CD14-positive monocyte (primary cell): ENCODE measurements at regions not wholly inside any gene's neighbourhood (a gene's known extent, or its start where the extent isn't known, plus 50 kb on each side); places are given as distances from the start of the nearest gene placed in this dataset.

ENCODE experiments used
- DNase-seq, 3 donors: peaks; one replicate each; pipeline ENCODE4 v3.0.0-alpha.2; 2011 to 2022
- H2AFZ ChIP-seq: 2 replicates; pipeline ENCODE4 v1.6.0; 2012; ENCODE audit warnings: mild to moderate bottlenecking, low read depth, low read length, inconsistent platforms; ENCODE audit not compliant: insufficient read depth, poor library complexity, severe bottlenecking
- H3K27ac ChIP-seq, 2 donors: 1 replicate in 1 of 2; 2 replicates in 1 of 2; pipeline ENCODE4 v1.5.1; 2012 to 2013; ENCODE audit warnings: low read length in 2 of 2, control low read depth in 1 of 2, inconsistent platforms in 1 of 2, low read depth in 1 of 2, mild to moderate bottlenecking in 1 of 2
- H3K27me3 ChIP-seq, 2 donors: one replicate each; pipeline versions ENCODE4 v1.6.0 to v1.6.1; 2011 to 2013; ENCODE audit warnings: low read length in 2 of 2; ENCODE audit not compliant: control insufficient read depth in 2 of 2, insufficient read depth in 2 of 2
- H3K36me3 ChIP-seq, 2 donors: replicated peaks in 1 of 2; 1 replicate in 1 of 2; 2 replicates in 1 of 2; pipeline versions ENCODE4 v1.5.1 to v1.6.1; 2012 to 2013; ENCODE audit warnings: low read length in 2 of 2, control low read depth in 1 of 2, inconsistent platforms in 1 of 2, mild to moderate bottlenecking in 1 of 2; ENCODE audit not compliant: insufficient read depth in 2 of 2, control insufficient read depth in 1 of 2
- H3K4me1 ChIP-seq, 2 donors: 1 replicate in 1 of 2; 2 replicates in 1 of 2; pipeline versions ENCODE4 v1.5.1 to v1.6.1; 2012 to 2013; ENCODE audit warnings: low read length in 2 of 2, control low read depth in 1 of 2, inconsistent platforms in 1 of 2, mild to moderate bottlenecking in 1 of 2, moderate library complexity in 1 of 2; ENCODE audit not compliant: insufficient read depth in 2 of 2, control insufficient read depth in 1 of 2
- H3K4me2 ChIP-seq: replicated peaks from 2 replicates; pipeline ENCODE3; 2012; ENCODE audit warnings: low read length, moderate library complexity, mild to moderate bottlenecking; ENCODE audit not compliant: poor library complexity, severe bottlenecking; ENCODE audit errors: extremely low read depth
- H3K4me3 ChIP-seq, 3 experiments: fragments of 200-600 bp in 1 of 3; sonication (generic) in 1 of 3; replicated peaks in 1 of 3; 1 replicate in 2 of 3; 2 replicates in 1 of 3; pipeline ENCODE4 v1.5.1; 2011 to 2013; ENCODE audit warnings: low read length in 3 of 3, mild to moderate bottlenecking in 3 of 3, control low read depth in 2 of 3, low read depth in 2 of 3, inconsistent platforms in 1 of 3, moderate library complexity in 1 of 3
- H3K79me2 ChIP-seq: 2 replicates; pipeline ENCODE4 v1.6.0; 2012; ENCODE audit warnings: mild to moderate bottlenecking, control low read depth, inconsistent platforms, low read length, moderate library complexity; ENCODE audit not compliant: insufficient read depth
- H3K9ac ChIP-seq: 2 replicates; pipeline ENCODE4 v1.6.0; 2017; ENCODE audit warnings: low read length, mild to moderate bottlenecking; ENCODE audit not compliant: insufficient read depth, poor library complexity, severe bottlenecking
- H3K9me3 ChIP-seq, 2 donors: replicated peaks in 1 of 2; 1 replicate in 1 of 2; 2 replicates in 1 of 2; pipeline versions ENCODE4 v1.5.1 to v1.6.1; 2012 to 2013; ENCODE audit warnings: low read length in 2 of 2, control low read depth in 1 of 2; ENCODE audit not compliant: control insufficient read depth in 1 of 2, insufficient read depth in 1 of 2
- H4K20me1 ChIP-seq: 2 replicates; pipeline ENCODE4 v1.6.0; 2012; ENCODE audit warnings: mild to moderate bottlenecking, low read length, control low read depth, moderate library complexity; ENCODE audit not compliant: insufficient read depth
- H3K27ac Mint-ChIP-seq, 7 donors: one replicate each; pipeline ENCODE4 v1.8.0; 2020; ENCODE audit warnings: mild to moderate bottlenecking in 7 of 7, mixed read lengths in 7 of 7, moderate library complexity in 6 of 7, inconsistent platforms in 2 of 7
- H3K27me3 Mint-ChIP-seq, 3 donors: one replicate each; pipeline ENCODE4 v1.8.0; 2021 to 2022; ENCODE audit warnings: low read depth in 3 of 3, mild to moderate bottlenecking in 3 of 3, mixed read lengths in 3 of 3, moderate library complexity in 3 of 3, inconsistent platforms in 1 of 3
- H3K36me3 Mint-ChIP-seq, 2 donors: one replicate each; pipeline ENCODE4 v1.8.0; 2020; ENCODE audit warnings: mixed read lengths in 2 of 2, inconsistent platforms in 1 of 2, mild to moderate bottlenecking in 1 of 2
- H3K4me1 Mint-ChIP-seq: one replicate; pipeline ENCODE4 v1.8.0; 2020; ENCODE audit warnings: mild to moderate bottlenecking, mixed read lengths
- H3K4me3 Mint-ChIP-seq, 2 donors: one replicate each; pipeline ENCODE4 v1.8.0; 2020; ENCODE audit warnings: mild to moderate bottlenecking in 2 of 2, mixed read lengths in 2 of 2, moderate library complexity in 1 of 2
- H3K9me3 Mint-ChIP-seq, 7 donors: one replicate each; pipeline ENCODE4 v1.8.0; 2020 to 2022; ENCODE audit warnings: mixed read lengths in 7 of 7, mild to moderate bottlenecking in 6 of 7, moderate library complexity in 6 of 7, inconsistent platforms in 2 of 7
- CTCF ChIP-seq: fragments of 200-600 bp; IDR thresholded peaks from one replicate; pipeline ENCODE4 v1.8.0; 2022; ENCODE audit warnings: antibody characterized with exemption, mild to moderate bottlenecking
- WGBS: methylation state at CpG from one replicate; pipeline ENCODE4 v1.1.5; 2013; ENCODE audit warnings: missing lambda C conversion rate; ENCODE audit not compliant: insufficient coverage; 5-methylcytosine and 5-hydroxymethylcytosine counted together
- intact Hi-C, 2 donors: fragments of 100-400 bp; cut with micrococcal nuclease; formaldehyde crosslinking; loops; one replicate each; pipeline versions ENCODE4 v1.15.0 to v1.15.1; 2023

GRCh38 chr14:71204231-71204630, 297.0 kb downstream of the PCNX1 start:
- 89% methylated on average over 1 of the region's 2 CpGs for WGBS

GRCh38 chr14:71204768-71205167, 297.5 kb downstream of the PCNX1 start:
- Mint-ChIP-seq H3K4me3 (no peak overlapping the region), H3K36me3 (no peaks in the 10 kb centered on the region), H3K27ac (no peak overlapping the region), H3K27me3 (peaks cover 2 to 7% (median 3%) of the 10 kb centered on the region in 3 donors), H3K4me1 (no peaks in the 10 kb centered on the region), H3K9me3 (peaks cover 0 to 10% (median 2%) of the 10 kb centered on the region in 7 donors)
- no peaks in the 10 kb centered on the region for H4K20me1 ChIP-seq
- intact Hi-C loops = no loop called here
- H3K4me1 ChIP-seq = no peaks in the 10 kb centered on the region
- no peaks in the 10 kb centered on the region for H3K9me3 ChIP-seq
- no peaks in the 10 kb centered on the region for H3K27me3 ChIP-seq
- no peak for DNase-seq
- WGBS = no CpG with 5 or more reads among the region's 1 CpG
- H3K79me2 ChIP-seq = no peaks in the 10 kb centered on the region
- H2AFZ ChIP-seq = no peak overlapping the region
- no peak overlapping the region for H3K9ac ChIP-seq
- no peaks in the 10 kb centered on the region for H3K36me3 ChIP-seq
- H3K27ac ChIP-seq = no peak overlapping the region
- TF ChIP-seq CTCF = no peak
- H3K4me3 ChIP-seq = no peak overlapping the region
- no peak overlapping the region for H3K4me2 ChIP-seq

More at GRCh38 chr14:71204231-71204630, 297.0 kb downstream of the PCNX1 start:
- intact Hi-C loops = no loop called here
- Histone ChIP-seq H3K79me2 (no peaks in the 10 kb centered on the region), H3K9me3 (no peaks in the 10 kb centered on the region), H4K20me1 (no peaks in the 10 kb centered on the region), H3K27me3 (no peaks in the 10 kb centered on the region), H3K27ac (no peak overlapping the region), H2AFZ (no peak overlapping the region), H3K9ac (no peak overlapping the region), H3K4me3 (no peak overlapping the region), H3K4me1 (no peaks in the 10 kb centered on the region), H3K36me3 (no peaks in the 10 kb centered on the region), H3K4me2 (no peak overlapping the region)
- peaks cover 2 to 6% (median 3%) of the 10 kb centered on the region in 3 donors for H3K27me3 Mint-ChIP-seq
- no peaks in the 10 kb centered on the region for H3K4me1 Mint-ChIP-seq
- no peak overlapping the region for H3K27ac Mint-ChIP-seq
- TF ChIP-seq CTCF = no peak
- H3K9me3 Mint-ChIP-seq = peaks cover 0 to 11% (median 2%) of the 10 kb centered on the region in 7 donors
- no peak overlapping the region for H3K4me3 Mint-ChIP-seq
- H3K36me3 Mint-ChIP-seq = no peaks in the 10 kb centered on the region
- DNase-seq = no peak
